SH-SY5Y (cell line): ENCODE measurements at regions not wholly inside any gene's neighbourhood (a gene's known extent, or its start where the extent isn't known, plus 50 kb on each side); places are given as distances from the start of the nearest gene placed in this dataset.

Experiments
- GATA2 ChIP-seq: IDR thresholded peaks from 2 replicates; pipeline ENCODE4 v1.6.1; 2011; ENCODE audit warnings: mild to moderate bottlenecking, low read depth, low read length
- GATA3 ChIP-seq: IDR thresholded peaks from 2 replicates; pipeline ENCODE4 v1.6.1; 2011; ENCODE audit warnings: low read depth, mild to moderate bottlenecking, low read length, moderate library complexity

GRCh38 chr1:4120557-4121292 is 220.7 kb upstream of the C1orf174 start:
- TF ChIP-seq GATA2 (no peak), GATA3 (no peak)
